B cell (primary cell): ENCODE measurements at regions not wholly inside any gene's neighbourhood (a gene's known extent, or its start where the extent isn't known, plus 50 kb on each side); places are given as distances from the start of the nearest gene placed in this dataset.

Experiments
- ATAC-seq: fragments of 200-7000 bp; cut with Tn5 transposase; one replicate; pipeline ENCODE4 v1.10.0; 2021; ENCODE audit warnings: low read depth, mild to moderate bottlenecking, moderate number of reproducible peaks, moderate library complexity
- CTCF ChIA-PET: fragments of 350-600 bp; sonication (Branson Sonifier 250); formaldehyde crosslinking; loops from one replicate; lab custom pipeline; 2021; ENCODE audit warnings: antibody characterized with exemption, inconsistent platforms; lab: Charles Lee
- POLR2A ChIA-PET: fragments of 350-600 bp; sonication (Branson Sonifier 250); formaldehyde crosslinking; loops from one replicate; lab custom pipeline; 2021; ENCODE audit warnings: antibody characterized with exemption; lab: Charles Lee
- DNase-seq: peaks from one replicate; pipeline ENCODE4 v3.0.0; 2013
- H2AFZ ChIP-seq: 2 replicates; pipeline ENCODE4 v1.6.1; 2012; ENCODE audit warnings: mild to moderate bottlenecking, low read depth, low read length; ENCODE audit not compliant: insufficient read depth, poor library complexity, severe bottlenecking
- H3K27ac ChIP-seq, 2 donors: 1 replicate in 1 of 2; 2 replicates in 1 of 2; pipeline ENCODE4 v1.5.1; 2012 to 2013; ENCODE audit warnings: low read length in 2 of 2, mild to moderate bottlenecking in 2 of 2, moderate library complexity in 1 of 2
- H3K27me3 ChIP-seq, 4 experiments: fragments of 200-600 bp in 1 of 4; sonication (generic) in 1 of 4; replicated peaks in 1 of 4; 1 replicate in 2 of 4; 2 replicates in 2 of 4; pipeline versions ENCODE4 v1.6.1 to v1.7.0; 2013 to 2016; ENCODE audit warnings: low read length in 3 of 4, mild to moderate bottlenecking in 2 of 4, mixed read lengths in 1 of 4, moderate library complexity in 1 of 4; ENCODE audit not compliant: insufficient read depth in 4 of 4, control insufficient read depth in 3 of 4; ENCODE audit errors: control extremely low read depth in 1 of 4
- H3K36me3 ChIP-seq, 2 experiments: replicated peaks in 1 of 2; 1 replicate in 1 of 2; 2 replicates in 1 of 2; pipeline versions ENCODE4 v1.6.1 to v1.7.1; 2013; ENCODE audit warnings: low read length in 1 of 2; ENCODE audit not compliant: insufficient read depth in 2 of 2, control insufficient read depth in 1 of 2; ENCODE audit errors: control extremely low read depth in 1 of 2, extremely low read depth in 1 of 2
- H3K4me1 ChIP-seq, 2 donors: fragments of 200-600 bp in 1 of 2; sonication (generic) in 1 of 2; 1 replicate in 1 of 2; 2 replicates in 1 of 2; pipeline versions ENCODE4 v1.5.1 to v1.6.1; 2013 to 2017; ENCODE audit warnings: low read length in 2 of 2; ENCODE audit not compliant: control insufficient read depth in 2 of 2, insufficient read depth in 2 of 2
- H3K4me2 ChIP-seq: replicated peaks from 2 replicates; pipeline ENCODE3; 2012; ENCODE audit warnings: mild to moderate bottlenecking, low read depth, low read length; ENCODE audit not compliant: poor library complexity, severe bottlenecking
- H3K4me3 ChIP-seq, 5 experiments: fragments of 200-600 bp in 1 of 5; sonication (generic) in 1 of 5; 1 replicate in 3 of 5; 2 replicates in 2 of 5; pipeline versions ENCODE4 v1.5.1 to v1.7.0; 2011 to 2016; ENCODE audit warnings: low read length in 4 of 5, mild to moderate bottlenecking in 4 of 5, low read depth in 2 of 5, control low read depth in 1 of 5, moderate library complexity in 1 of 5; ENCODE audit not compliant: insufficient read depth in 1 of 5; ENCODE audit errors: control extremely low read depth in 1 of 5, extremely low read depth in 1 of 5
- H3K79me2 ChIP-seq: fragments of 200-600 bp; sonication (generic); one replicate; pipeline ENCODE4 v1.6.0; 2016; ENCODE audit warnings: low read length; ENCODE audit not compliant: control insufficient read depth, insufficient read depth
- H3K9ac ChIP-seq: fragments of 200-600 bp; sonication (generic); 2 replicates; pipeline ENCODE4 v1.6.1; 2017; ENCODE audit warnings: mild to moderate bottlenecking, low read length, moderate library complexity
- H3K9me3 ChIP-seq, 3 donors: one replicate each; pipeline versions ENCODE4 v1.6.1 to v1.7.1; 2013; ENCODE audit warnings: low read length in 2 of 3; ENCODE audit not compliant: control insufficient read depth in 2 of 3, insufficient read depth in 1 of 3; ENCODE audit errors: control extremely low read depth in 1 of 3
- H4K20me1 ChIP-seq: 2 replicates; pipeline ENCODE4 v1.6.0; 2012; ENCODE audit warnings: mild to moderate bottlenecking, low read length; ENCODE audit not compliant: insufficient read depth, control insufficient read depth, poor library complexity, severe bottlenecking
- H3K27ac Mint-ChIP-seq: one replicate; pipeline ENCODE4 v1.8.0; 2021; ENCODE audit warnings: mixed read lengths
- H3K27me3 Mint-ChIP-seq: one replicate; pipeline ENCODE4 v1.8.0; 2021; ENCODE audit warnings: mixed read lengths
- H3K4me1 Mint-ChIP-seq: one replicate; pipeline ENCODE4 v1.8.0; 2021; ENCODE audit warnings: mixed read lengths
- H3K4me3 Mint-ChIP-seq: one replicate; pipeline ENCODE4 v1.8.0; 2021; ENCODE audit warnings: mixed read lengths
- H3K9me3 Mint-ChIP-seq: one replicate; pipeline ENCODE4 v1.8.0; 2022; ENCODE audit warnings: mixed read lengths; ENCODE audit not compliant: insufficient read depth
- CTCF ChIP-seq: fragments of 200-600 bp; IDR thresholded peaks from one replicate; pipeline ENCODE4 v1.8.0; 2022; ENCODE audit warnings: antibody characterized with exemption, mild to moderate bottlenecking
- EZH2 ChIP-seq: IDR thresholded peaks from 2 replicates; pipeline ENCODE4 v1.6.1; 2012; ENCODE audit warnings: borderline replicate concordance, low read depth, mild to moderate bottlenecking, moderate library complexity, low read length; ENCODE audit not compliant: insufficient read depth, poor library complexity, severe bottlenecking
- WGBS: methylation state at CpG from one replicate; pipeline ENCODE4 v1.1.5; 2013; ENCODE audit warnings: missing lambda C conversion rate; ENCODE audit not compliant: insufficient coverage; 5-methylcytosine and 5-hydroxymethylcytosine counted together
- intact Hi-C: fragments of 100-400 bp; cut with micrococcal nuclease; formaldehyde crosslinking; loops from one replicate; pipeline ENCODE4 v1.10.0; 2022

- Histone ChIP-seq H3K9ac (no peak overlapping the region), H3K27me3 (no peaks in the 10 kb centered on the region), H3K4me3 (no peak overlapping the region), H3K4me2 (no peak overlapping the region), H3K36me3 (no peaks in the 10 kb centered on the region), H3K27ac (no peak overlapping the region), H4K20me1 (no peaks in the 10 kb centered on the region), H2AFZ (no peak overlapping the region), H3K9me3 (peaks cover 0 to 3% (median under 1%) of the 10 kb centered on the region in 3 donors), H3K79me2 (no peaks in the 10 kb centered on the region), H3K4me1 (no peaks in the 10 kb centered on the region)
- no peaks in the 10 kb centered on the region for H3K9me3 Mint-ChIP-seq
- intact Hi-C loops, result no loop called here
- H3K27ac Mint-ChIP-seq, result no peak overlapping the region
- ChIA-PET CTCF (no interaction called here), POLR2A (no interaction called here)
- TF ChIP-seq CTCF, result no peak
- TF ChIP-seq EZH2, result no peak
- no peaks in the 10 kb centered on the region for H3K4me1 Mint-ChIP-seq
- DNase-seq, result no peak
- 80% methylated on average over 2 of the region's 4 CpGs for WGBS
- H3K27me3 Mint-ChIP-seq, result no peaks in the 10 kb centered on the region
- ATAC-seq, result no peak
- no peak overlapping the region for H3K4me3 Mint-ChIP-seq
Observed at GRCh38 chr3:145005427-145005826, 1033.8 kb downstream of the DIPK2A start.

DNA sequence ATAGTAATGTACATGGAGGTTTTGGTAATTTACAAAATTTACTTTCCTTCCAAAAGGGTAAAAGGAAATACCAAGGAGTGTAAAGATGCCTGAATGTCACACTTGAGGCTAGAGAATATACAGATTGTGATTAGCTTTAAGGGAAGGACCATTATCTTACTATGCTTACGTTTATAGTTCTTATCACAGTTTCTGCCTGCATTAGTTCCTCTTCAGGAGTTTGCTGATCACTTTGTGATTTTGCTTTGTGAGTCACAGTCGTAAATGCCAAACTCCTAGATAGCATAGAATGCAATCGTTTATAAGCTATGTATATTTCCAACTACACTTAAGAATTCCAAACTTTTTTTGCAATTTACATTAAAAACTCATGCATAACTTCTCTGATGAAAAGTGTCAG is 1034.6 kb downstream of the DIPK2A start:
- WGBS, result no CpG with 5 or more reads among the region's 3 CpGs
- H3K4me1 ChIP-seq, result no peaks in the 10 kb centered on the region
- H3K4me3 ChIP-seq, result no peak overlapping the region
- no peaks in the 10 kb centered on the region for H3K79me2 ChIP-seq
- DNase-seq (no peak), ATAC-seq (no peak)
- no peak overlapping the region for H3K4me2 ChIP-seq
- ChIA-PET POLR2A (no interaction called here), CTCF (no interaction called here)
- TF ChIP-seq CTCF (no peak), EZH2 (no peak)
- intact Hi-C loops, result no loop called here
- no peaks in the 10 kb centered on the region for H3K36me3 ChIP-seq
- no peaks in the 10 kb centered on the region for H3K9me3 ChIP-seq
- H4K20me1 ChIP-seq, result no peaks in the 10 kb centered on the region
- H3K27me3 Mint-ChIP-seq, result no peaks in the 10 kb centered on the region
- no peak overlapping the region for H3K4me3 Mint-ChIP-seq
- H3K9me3 Mint-ChIP-seq, result no peaks in the 10 kb centered on the region
- H3K27ac Mint-ChIP-seq, result no peak overlapping the region
- H3K27ac ChIP-seq, result no peak overlapping the region
- H3K9ac ChIP-seq, result no peak overlapping the region
- H3K27me3 ChIP-seq, result no peaks in the 10 kb centered on the region
- no peaks in the 10 kb centered on the region for H3K4me1 Mint-ChIP-seq
- no peak overlapping the region for H2AFZ ChIP-seq
